Type B pancreatic cell (in vitro differentiated cells): ENCODE measurements at regions not wholly inside any gene's neighbourhood (a gene's known extent, or its start where the extent isn't known, plus 50 kb on each side); places are given as distances from the start of the nearest gene placed in this dataset.
"Not testable (repeated sequence)": the region's sequence is repeated elsewhere in the genome, so short reads cannot be mapped to it uniquely, and the experiment has no call there.

Experiments used
- DNase-seq: peaks from one replicate; pipeline ENCODE4 v3.0.0; 2021; ENCODE audit warnings: mixed read lengths; ENCODE audit not compliant: unreplicated experiment; ENCODE audit errors: extremely low spot score
- H3K27ac Mint-ChIP-seq: 2 replicates; pipeline ENCODE4 v1.8.0; 2021; ENCODE audit warnings: mild to moderate bottlenecking, mixed read lengths
- H3K27me3 Mint-ChIP-seq: 2 replicates; pipeline ENCODE4 v1.8.0; 2021; ENCODE audit warnings: mixed read lengths
- H3K36me3 Mint-ChIP-seq: 2 replicates; pipeline ENCODE4 v1.8.0; 2021; ENCODE audit warnings: mixed read lengths
- H3K4me1 Mint-ChIP-seq: one replicate; pipeline ENCODE4 v1.8.0; 2021; ENCODE audit warnings: mixed read lengths; ENCODE audit not compliant: unreplicated experiment
- H3K4me3 Mint-ChIP-seq: 2 replicates; pipeline ENCODE4 v1.8.0; 2021; ENCODE audit warnings: mild to moderate bottlenecking, mixed read lengths
- H3K9me3 Mint-ChIP-seq: 2 replicates; pipeline ENCODE4 v1.8.0; 2021; ENCODE audit warnings: mixed read lengths

DNA sequence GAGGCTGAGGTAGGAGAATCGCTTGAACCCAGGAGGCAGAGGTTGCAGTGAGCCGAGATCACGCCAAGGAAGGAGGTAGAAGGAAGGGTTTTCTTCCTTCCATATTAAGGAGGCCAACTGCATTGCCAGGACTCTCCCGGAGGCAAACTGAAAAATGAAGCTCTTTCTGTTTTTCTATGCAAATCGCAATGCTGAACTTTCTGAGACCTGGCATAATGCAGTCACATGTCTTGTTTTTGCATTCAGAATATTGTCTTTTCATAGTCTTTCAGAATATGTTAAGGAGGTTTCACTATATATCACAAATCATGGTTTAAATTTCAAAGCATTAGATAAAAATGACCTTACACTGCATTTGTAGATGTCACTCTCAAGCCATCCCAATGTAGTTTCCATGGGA lies 133.4 kb downstream of the SPDYE17 start:
- H3K4me3 Mint-ChIP-seq, H3K4me1 Mint-ChIP-seq, H3K36me3 Mint-ChIP-seq, H3K9me3 Mint-ChIP-seq, H3K27me3 Mint-ChIP-seq, H3K27ac Mint-ChIP-seq, DNase-seq: not testable (repeated sequence)

GRCh38 chr7:76897007-76897406 lies 135.2 kb downstream of the SPDYE17 start:
- not testable (repeated sequence) for H3K27me3 Mint-ChIP-seq, H3K36me3 Mint-ChIP-seq, H3K27ac Mint-ChIP-seq, H3K4me3 Mint-ChIP-seq, DNase-seq, H3K9me3 Mint-ChIP-seq, H3K4me1 Mint-ChIP-seq

DNA sequence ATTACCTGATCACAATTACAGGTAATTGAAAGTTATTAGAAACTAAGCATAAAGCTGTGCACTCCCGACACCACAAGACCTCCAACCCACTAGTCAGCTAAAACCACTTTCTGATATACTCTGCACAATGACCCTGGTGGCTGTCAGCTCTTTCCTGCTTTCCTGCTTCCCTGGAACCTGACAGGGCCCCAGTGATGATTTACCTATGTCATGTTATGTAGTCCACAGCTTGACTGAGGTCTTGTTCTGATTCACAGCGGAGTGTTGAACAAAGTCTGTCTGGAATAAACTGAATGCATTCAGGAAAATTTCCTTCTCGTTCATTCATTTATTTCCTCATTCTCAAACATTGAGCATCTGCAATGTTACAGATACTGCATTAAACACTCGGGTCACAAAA lies 136.5 kb downstream of the SPDYE17 start:
- DNase-seq, H3K4me3 Mint-ChIP-seq, H3K27me3 Mint-ChIP-seq: not testable (repeated sequence)

GRCh38 chr7:76891771-76892170 lies 140.4 kb downstream of the SPDYE17 start:
- H3K36me3 Mint-ChIP-seq, H3K4me1 Mint-ChIP-seq, H3K4me3 Mint-ChIP-seq, H3K27ac Mint-ChIP-seq, DNase-seq, H3K27me3 Mint-ChIP-seq, H3K9me3 Mint-ChIP-seq: not testable (repeated sequence)

More for the DNA sequence above, 136.5 kb downstream of the SPDYE17 start:
- not testable (repeated sequence) for H3K4me1 Mint-ChIP-seq, H3K27ac Mint-ChIP-seq, H3K9me3 Mint-ChIP-seq, H3K36me3 Mint-ChIP-seq

DNA sequence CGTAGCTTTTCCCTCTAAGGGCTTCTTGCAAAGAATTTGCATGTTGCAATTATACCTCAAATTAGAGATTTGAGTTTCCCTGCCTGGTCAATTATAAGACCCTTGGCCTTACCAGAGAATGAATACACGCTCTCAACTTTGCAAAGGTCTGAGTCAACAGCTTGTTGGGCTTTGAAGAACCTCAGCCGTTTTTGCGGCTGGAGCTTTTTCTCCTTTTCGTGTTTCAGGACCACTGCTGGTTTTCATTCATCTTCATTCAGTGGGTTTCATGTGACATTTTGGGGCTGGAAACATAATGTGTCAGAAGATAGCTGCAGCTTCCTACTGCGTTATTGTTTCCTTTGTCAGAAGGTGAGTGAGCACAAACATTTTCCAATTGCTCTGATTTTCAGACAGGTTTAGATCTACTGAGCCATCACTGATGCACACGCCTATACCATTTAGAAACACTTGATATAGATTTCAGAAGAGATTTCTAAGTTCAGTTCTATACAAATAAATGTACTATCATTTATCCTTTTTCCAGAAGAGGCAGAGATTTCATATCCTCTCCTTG lies 152.3 kb downstream of the SPDYE17 start:
- H3K4me1 Mint-ChIP-seq, DNase-seq, H3K36me3 Mint-ChIP-seq, H3K9me3 Mint-ChIP-seq, H3K4me3 Mint-ChIP-seq, H3K27ac Mint-ChIP-seq, H3K27me3 Mint-ChIP-seq: not testable (repeated sequence)

DNA sequence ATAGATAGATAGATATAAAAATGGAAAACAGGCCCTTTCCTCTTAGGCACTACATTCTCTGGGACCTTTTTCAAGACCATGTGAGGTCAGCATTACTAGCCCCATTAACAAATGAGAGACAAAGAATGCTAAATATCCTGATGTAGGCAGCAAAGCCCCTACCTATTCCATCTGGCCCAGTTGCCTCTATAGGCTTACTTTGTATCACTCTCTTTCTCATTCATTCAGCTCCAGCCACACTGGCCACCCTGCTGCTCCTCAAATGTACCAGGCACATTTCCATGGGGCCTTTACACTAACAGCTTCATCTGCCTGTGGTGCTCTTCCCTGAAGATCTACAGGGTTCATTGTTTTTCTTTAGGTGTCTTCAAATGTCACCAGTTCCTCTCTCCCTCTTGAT lies 156.4 kb downstream of the SPDYE17 start:
- not testable (repeated sequence) for H3K36me3 Mint-ChIP-seq, H3K27ac Mint-ChIP-seq, H3K4me3 Mint-ChIP-seq, H3K9me3 Mint-ChIP-seq, H3K27me3 Mint-ChIP-seq, DNase-seq, H3K4me1 Mint-ChIP-seq

DNA sequence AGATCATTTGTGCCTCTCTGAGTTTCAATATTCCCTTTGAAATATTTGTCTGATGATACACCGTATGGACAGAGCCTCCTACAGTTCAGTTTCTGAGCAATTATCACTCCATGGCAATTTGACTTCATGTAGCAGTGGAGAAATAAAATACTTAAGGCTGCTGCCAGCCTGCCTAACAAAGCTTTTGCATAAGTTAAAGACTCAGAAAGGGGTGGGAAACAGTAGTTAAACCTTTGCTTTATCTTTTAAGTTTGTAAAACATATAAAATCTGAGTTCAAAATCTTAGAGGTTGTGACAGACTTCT lies 161.7 kb downstream of the SPDYE17 start:
- H3K4me3 Mint-ChIP-seq, H3K9me3 Mint-ChIP-seq, DNase-seq, H3K27ac Mint-ChIP-seq, H3K4me1 Mint-ChIP-seq, H3K27me3 Mint-ChIP-seq, H3K36me3 Mint-ChIP-seq: not testable (repeated sequence)

GRCh38 chr7:76867364-76867889 lies 164.7 kb downstream of the SPDYE17 start:
- DNase-seq, H3K4me3 Mint-ChIP-seq, H3K27me3 Mint-ChIP-seq, H3K36me3 Mint-ChIP-seq, H3K4me1 Mint-ChIP-seq, H3K9me3 Mint-ChIP-seq, H3K27ac Mint-ChIP-seq: not testable (repeated sequence)

- not testable (repeated sequence) for H3K36me3 Mint-ChIP-seq, H3K4me3 Mint-ChIP-seq, H3K27me3 Mint-ChIP-seq, H3K27ac Mint-ChIP-seq, H3K9me3 Mint-ChIP-seq, DNase-seq
- peaks cover 11% of the 10 kb centered on the region for H3K4me1 Mint-ChIP-seq
These were observed 168.9 kb downstream of the SPDYE17 start for GRCh38 chr7:76863150-76863773.

DNA sequence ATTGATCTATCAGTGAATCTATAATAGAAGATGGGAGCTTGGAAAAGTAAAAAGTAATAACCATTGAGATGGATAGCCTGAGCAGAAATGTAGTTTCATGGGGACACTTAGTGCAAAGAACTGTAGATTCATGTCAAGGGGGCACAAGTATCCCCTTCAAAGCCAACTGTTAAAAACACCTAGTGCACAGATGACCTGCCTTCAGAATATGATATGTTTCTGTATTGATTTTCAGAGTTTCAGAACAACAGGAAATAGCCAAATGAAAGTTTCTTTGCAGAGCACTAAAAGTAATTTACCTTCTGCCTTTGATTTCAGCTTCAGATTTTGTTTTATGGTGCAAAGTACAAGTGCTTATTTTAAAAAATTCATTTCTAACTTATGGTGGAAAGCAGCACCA lies 169.9 kb downstream of the SPDYE17 start:
- not testable (repeated sequence) for H3K4me3 Mint-ChIP-seq, H3K27me3 Mint-ChIP-seq, H3K27ac Mint-ChIP-seq

GRCh38 chr7:76859933-76860332 lies 172.2 kb downstream of the SPDYE17 start:
- peaks cover 11% of the 10 kb centered on the region for H3K4me1 Mint-ChIP-seq
- not testable (repeated sequence) for H3K9me3 Mint-ChIP-seq, H3K27me3 Mint-ChIP-seq, H3K4me3 Mint-ChIP-seq, H3K36me3 Mint-ChIP-seq, DNase-seq, H3K27ac Mint-ChIP-seq

More for the DNA sequence above, 169.9 kb downstream of the SPDYE17 start:
- not testable (repeated sequence) for H3K36me3 Mint-ChIP-seq, H3K9me3 Mint-ChIP-seq, DNase-seq
- peaks cover 11% of the 10 kb centered on the region for H3K4me1 Mint-ChIP-seq

GRCh38 chr7:76854631-76855030 lies 177.5 kb downstream of the SPDYE17 start:
- DNase-seq, H3K9me3 Mint-ChIP-seq, H3K36me3 Mint-ChIP-seq, H3K27me3 Mint-ChIP-seq, H3K27ac Mint-ChIP-seq, H3K4me3 Mint-ChIP-seq, H3K4me1 Mint-ChIP-seq: not testable (repeated sequence)

- not testable (repeated sequence) for H3K4me3 Mint-ChIP-seq, H3K27me3 Mint-ChIP-seq, H3K9me3 Mint-ChIP-seq, H3K36me3 Mint-ChIP-seq, H3K4me1 Mint-ChIP-seq, DNase-seq, H3K27ac Mint-ChIP-seq
These were observed 179.2 kb downstream of the SPDYE17 start for GRCh38 chr7:76852787-76853584.

GRCh38 chr7:76852362-76852761 lies 179.8 kb downstream of the SPDYE17 start:
- not testable (repeated sequence) for H3K36me3 Mint-ChIP-seq, DNase-seq, H3K9me3 Mint-ChIP-seq, H3K27ac Mint-ChIP-seq, H3K27me3 Mint-ChIP-seq, H3K4me3 Mint-ChIP-seq, H3K4me1 Mint-ChIP-seq
